ENCODE measurements at regions not wholly inside any gene's neighbourhood (a gene's known extent, or its start where the extent isn't known, plus 50 kb on each side); places are given as distances from the start of the nearest gene placed in this dataset.

GRCh38 chr11:69906453-69906907 lies 87.3 kb upstream of the FGF3 start (continued):
- no peak for TF ChIP-seq CHD7 (IDR thresholded peaks at IDR 0.05; ENCODE audit: insufficient replicate concordance, low read length)
- TF ChIP-seq HDAC2 (IDR thresholded peaks at IDR 0.05; ENCODE audit: borderline replicate concordance in 1 of 2, low read depth in 2 of 2, low read length in 2 of 2): no peak
